ENCODE measurements at regions not wholly inside any gene's neighbourhood (a gene's known extent, or its start where the extent isn't known, plus 50 kb on each side); places are given as distances from the start of the nearest gene placed in this dataset.

DNA sequence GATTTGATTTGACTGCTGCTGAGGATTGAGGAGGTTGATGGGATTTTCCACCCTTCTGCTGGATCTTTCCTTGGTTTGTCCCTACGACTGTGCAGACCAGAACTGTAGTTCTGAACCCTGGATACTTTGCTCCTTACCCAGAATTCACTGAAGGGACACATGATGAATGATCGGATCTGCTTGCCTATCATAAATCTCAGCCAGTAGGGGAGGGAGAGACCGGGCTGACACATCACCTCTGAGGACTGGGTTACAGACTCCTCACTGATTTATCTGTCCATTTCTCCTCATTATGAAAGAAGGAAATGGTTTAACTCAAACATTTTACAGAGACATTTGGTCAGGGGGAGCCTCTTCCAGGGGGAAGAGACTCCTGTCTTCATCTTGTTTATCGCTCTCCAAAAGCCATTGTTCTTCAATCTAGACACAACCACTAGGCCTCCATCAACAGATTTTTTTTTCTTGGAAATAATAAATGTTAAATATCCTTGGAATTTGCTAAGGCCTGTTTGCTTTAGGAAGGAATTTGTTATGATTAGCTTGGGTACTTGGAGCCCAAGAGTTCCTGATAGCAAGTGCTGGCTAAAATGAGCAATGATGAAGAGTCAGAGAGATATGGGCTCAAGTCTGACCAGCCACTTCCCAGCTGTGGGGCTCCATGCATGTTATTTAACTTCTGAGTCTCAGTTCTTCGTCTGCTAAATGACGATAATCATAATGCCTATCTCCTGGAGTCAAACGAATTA is 925.5 kb downstream of the SLC4A3 start:
- TF ChIP-seq, protein P1, sequence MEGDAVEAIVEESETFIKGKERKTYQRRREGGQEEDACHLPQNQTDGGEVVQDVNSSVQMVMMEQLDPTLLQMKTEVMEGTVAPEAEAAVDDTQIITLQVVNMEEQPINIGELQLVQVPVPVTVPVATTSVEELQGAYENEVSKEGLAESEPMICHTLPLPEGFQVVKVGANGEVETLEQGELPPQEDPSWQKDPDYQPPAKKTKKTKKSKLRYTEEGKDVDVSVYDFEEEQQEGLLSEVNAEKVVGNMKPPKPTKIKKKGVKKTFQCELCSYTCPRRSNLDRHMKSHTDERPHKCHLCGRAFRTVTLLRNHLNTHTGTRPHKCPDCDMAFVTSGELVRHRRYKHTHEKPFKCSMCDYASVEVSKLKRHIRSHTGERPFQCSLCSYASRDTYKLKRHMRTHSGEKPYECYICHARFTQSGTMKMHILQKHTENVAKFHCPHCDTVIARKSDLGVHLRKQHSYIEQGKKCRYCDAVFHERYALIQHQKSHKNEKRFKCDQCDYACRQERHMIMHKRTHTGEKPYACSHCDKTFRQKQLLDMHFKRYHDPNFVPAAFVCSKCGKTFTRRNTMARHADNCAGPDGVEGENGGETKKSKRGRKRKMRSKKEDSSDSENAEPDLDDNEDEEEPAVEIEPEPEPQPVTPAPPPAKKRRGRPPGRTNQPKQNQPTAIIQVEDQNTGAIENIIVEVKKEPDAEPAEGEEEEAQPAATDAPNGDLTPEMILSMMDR (IDR thresholded peaks at IDR 0.05) = no peak
- TF ChIP-seq POLR2A (IDR thresholded peaks at IDR 0.05) (no peak), POLR2AphosphoS5 (IDR thresholded peaks at IDR 0.05) (no peak)

Measured in breast epithelium (tissue), 3 donors.